PC-9 (cell line): ENCODE measurements at regions not wholly inside any gene's neighbourhood (a gene's known extent, or its start where the extent isn't known, plus 50 kb on each side); places are given as distances from the start of the nearest gene placed in this dataset.

Experiments used
- BruUV-seq: library from RNA; stranded (reverse); fragments of 400-500 nt; replicated peaks from 2 replicates; lab custom pipeline; 2021; lab: Mats Ljungman, UMichigan
- CTCF ChIA-PET: fragments of 300-600 bp; sonication (Branson Sonifier 250); formaldehyde crosslinking; loops from one replicate; lab custom pipeline; 2022; ENCODE audit warnings: antibody characterized with exemption; lab: Charles Lee
- POLR2A ChIA-PET: fragments of 300-600 bp; sonication (Branson Sonifier 250); formaldehyde crosslinking; loops from one replicate; lab custom pipeline; 2022; ENCODE audit warnings: antibody characterized with exemption; ENCODE audit not compliant: unreplicated experiment; lab: Charles Lee
- DNase-seq, 2 experiments: peaks; one replicate each; pipeline versions ENCODE4 v3.0.0 to v3.0.0-alpha.2; 2015 to 2022; ENCODE audit warnings: mixed read lengths in 1 of 2
- H2AFZ ChIP-seq: fragments of 200-600 bp; sonication (generic); 2 replicates; pipeline ENCODE4 v1.8.1; 2017; ENCODE audit warnings: antibody characterized with exemption
- H3F3A ChIP-seq: fragments of 200-600 bp; sonication (generic); 2 replicates; pipeline ENCODE4 v1.8.1; 2017; ENCODE audit warnings: antibody characterized with exemption, mild to moderate bottlenecking, low read depth; ENCODE audit not compliant: insufficient read depth
- H3K27ac ChIP-seq: fragments of 200-600 bp; sonication (generic); 2 replicates; pipeline ENCODE4 v1.6.1; 2016; ENCODE audit warnings: mixed run types
- H3K27me3 ChIP-seq: fragments of 200-600 bp; sonication (generic); 2 replicates; pipeline ENCODE4 v1.6.1; 2016; ENCODE audit warnings: low read depth, mixed run types; ENCODE audit not compliant: insufficient read depth
- H3K36me3 ChIP-seq: fragments of 200-600 bp; sonication (generic); 2 replicates; pipeline ENCODE4 v1.6.1; 2016; ENCODE audit warnings: low read depth, mixed run types
- H3K4me1 ChIP-seq: fragments of 200-600 bp; sonication (generic); replicated peaks from 2 replicates; pipeline ENCODE4 v1.6.1; 2016; ENCODE audit warnings: mixed run types; ENCODE audit not compliant: insufficient read depth
- H3K4me2 ChIP-seq: fragments of 200-600 bp; sonication (generic); 2 replicates; pipeline ENCODE4 v1.6.1; 2017; ENCODE audit warnings: mixed run types
- H3K4me3 ChIP-seq: fragments of 200-600 bp; sonication (generic); 2 replicates; pipeline ENCODE4 v1.6.1; 2016; ENCODE audit warnings: mixed run types
- H3K79me2 ChIP-seq: fragments of 200-600 bp; sonication (generic); 2 replicates; pipeline ENCODE4 v1.6.1; 2017; ENCODE audit warnings: low read depth, mixed run types
- H3K9me2 ChIP-seq: fragments of 200-600 bp; sonication (generic); 2 replicates; pipeline ENCODE4 v1.8.1; 2017; ENCODE audit warnings: mild to moderate bottlenecking; ENCODE audit not compliant: insufficient read depth
- H3K9me3 ChIP-seq: fragments of 200-600 bp; sonication (generic); 2 replicates; pipeline ENCODE4 v1.8.1; 2016; ENCODE audit warnings: low read depth; ENCODE audit not compliant: insufficient read depth
- H4K20me1 ChIP-seq: fragments of 200-600 bp; sonication (generic); 2 replicates; pipeline ENCODE4 v1.8.1; 2017; ENCODE audit not compliant: insufficient read depth
- EZH2 ChIP-seq: fragments of 200-600 bp; sonication (generic); IDR thresholded peaks from 2 replicates; pipeline ENCODE4 v1.8.0; 2017; ENCODE audit warnings: antibody characterized with exemption, low read depth
- intact Hi-C: fragments of 100-400 bp; cut with micrococcal nuclease; formaldehyde crosslinking; loops from one replicate; pipeline ENCODE4 v1.10.0; 2022; ENCODE audit not compliant: unreplicated experiment
- TF ChIP-seq, protein P1 (sequence below): fragments of 200-600 bp; sonication (generic); conservative IDR thresholded peaks from 2 replicates; pipeline ENCODE4 v1.6.1; 2017; ENCODE audit warnings: mixed run types, antibody characterized with exemption, mild to moderate bottlenecking, moderate library complexity

GRCh38 chr2:16249246-16250055 is 309.1 kb downstream of the MYCN start:
- TF ChIP-seq EZH2 = no peak
- TF ChIP-seq, protein P1, sequence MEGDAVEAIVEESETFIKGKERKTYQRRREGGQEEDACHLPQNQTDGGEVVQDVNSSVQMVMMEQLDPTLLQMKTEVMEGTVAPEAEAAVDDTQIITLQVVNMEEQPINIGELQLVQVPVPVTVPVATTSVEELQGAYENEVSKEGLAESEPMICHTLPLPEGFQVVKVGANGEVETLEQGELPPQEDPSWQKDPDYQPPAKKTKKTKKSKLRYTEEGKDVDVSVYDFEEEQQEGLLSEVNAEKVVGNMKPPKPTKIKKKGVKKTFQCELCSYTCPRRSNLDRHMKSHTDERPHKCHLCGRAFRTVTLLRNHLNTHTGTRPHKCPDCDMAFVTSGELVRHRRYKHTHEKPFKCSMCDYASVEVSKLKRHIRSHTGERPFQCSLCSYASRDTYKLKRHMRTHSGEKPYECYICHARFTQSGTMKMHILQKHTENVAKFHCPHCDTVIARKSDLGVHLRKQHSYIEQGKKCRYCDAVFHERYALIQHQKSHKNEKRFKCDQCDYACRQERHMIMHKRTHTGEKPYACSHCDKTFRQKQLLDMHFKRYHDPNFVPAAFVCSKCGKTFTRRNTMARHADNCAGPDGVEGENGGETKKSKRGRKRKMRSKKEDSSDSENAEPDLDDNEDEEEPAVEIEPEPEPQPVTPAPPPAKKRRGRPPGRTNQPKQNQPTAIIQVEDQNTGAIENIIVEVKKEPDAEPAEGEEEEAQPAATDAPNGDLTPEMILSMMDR = no peak
- Histone ChIP-seq H3K79me2 (no peaks in the 10 kb centered on the region), H3K36me3 (no peaks in the 10 kb centered on the region), H3F3A (no peaks in the 10 kb centered on the region), H3K4me3 (no peak overlapping the region), H3K27ac (no peak overlapping the region), H3K9me2 (no peaks in the 10 kb centered on the region), H2AFZ (no peak overlapping the region), H3K27me3 (peaks cover 33% of the 10 kb centered on the region), H3K9me3 (no peaks in the 10 kb centered on the region), H3K4me1 (no peaks in the 10 kb centered on the region), H3K4me2 (no peak overlapping the region), H4K20me1 (no peaks in the 10 kb centered on the region)
- CTCF ChIA-PET = no interaction called here
- BruUV-seq = no TSS peak
- DNase-seq = no peak
- intact Hi-C loops = no loop called here
- POLR2A ChIA-PET = no interaction called here

DNA sequence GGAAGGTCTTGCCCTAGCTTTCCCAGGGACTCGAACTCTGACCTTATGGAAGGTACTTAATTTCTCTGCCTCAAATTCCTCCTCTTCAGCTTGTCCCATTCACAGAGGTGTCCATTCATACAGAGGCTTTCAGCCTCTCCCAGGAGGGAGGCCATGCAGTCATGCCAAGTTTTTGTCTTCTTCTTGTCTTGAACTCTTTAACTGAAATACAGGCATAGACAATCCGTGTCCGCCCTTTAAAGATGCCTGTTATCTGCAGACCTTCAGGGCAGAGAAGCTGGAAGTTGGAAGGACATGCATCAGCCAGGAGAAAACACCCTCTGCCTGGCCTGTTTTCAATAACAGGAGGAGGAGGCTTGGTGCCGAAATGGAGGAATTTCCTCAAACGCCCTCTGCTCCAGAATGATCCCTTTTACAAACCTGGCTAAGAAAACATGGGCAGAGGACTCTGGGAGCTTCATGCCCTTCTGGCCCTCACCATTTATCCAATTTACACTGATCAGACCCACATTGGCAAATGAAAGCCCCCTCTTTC is 308.3 kb downstream of the MYCN start:
- no peak overlapping the region for H3K27ac ChIP-seq
- no TSS peak for BruUV-seq
- no peak overlapping the region for H3K4me2 ChIP-seq
- no peak overlapping the region for H3K4me3 ChIP-seq
- no peaks in the 10 kb centered on the region for H3K36me3 ChIP-seq
- no peaks in the 10 kb centered on the region for H3K4me1 ChIP-seq
- no peaks in the 10 kb centered on the region for H3F3A ChIP-seq
- DNase-seq = no peak
- H4K20me1 ChIP-seq = no peaks in the 10 kb centered on the region
- no peak for TF ChIP-seq EZH2
- TF ChIP-seq, protein P1 = no peak
- ChIA-PET CTCF (no interaction called here), POLR2A (no interaction called here)
- H3K9me2 ChIP-seq = no peaks in the 10 kb centered on the region
- no peaks in the 10 kb centered on the region for H3K9me3 ChIP-seq
- H2AFZ ChIP-seq = no peak overlapping the region
- intact Hi-C loops = no loop called here
- peaks cover 30% of the 10 kb centered on the region for H3K27me3 ChIP-seq
- no peaks in the 10 kb centered on the region for H3K79me2 ChIP-seq

DNA sequence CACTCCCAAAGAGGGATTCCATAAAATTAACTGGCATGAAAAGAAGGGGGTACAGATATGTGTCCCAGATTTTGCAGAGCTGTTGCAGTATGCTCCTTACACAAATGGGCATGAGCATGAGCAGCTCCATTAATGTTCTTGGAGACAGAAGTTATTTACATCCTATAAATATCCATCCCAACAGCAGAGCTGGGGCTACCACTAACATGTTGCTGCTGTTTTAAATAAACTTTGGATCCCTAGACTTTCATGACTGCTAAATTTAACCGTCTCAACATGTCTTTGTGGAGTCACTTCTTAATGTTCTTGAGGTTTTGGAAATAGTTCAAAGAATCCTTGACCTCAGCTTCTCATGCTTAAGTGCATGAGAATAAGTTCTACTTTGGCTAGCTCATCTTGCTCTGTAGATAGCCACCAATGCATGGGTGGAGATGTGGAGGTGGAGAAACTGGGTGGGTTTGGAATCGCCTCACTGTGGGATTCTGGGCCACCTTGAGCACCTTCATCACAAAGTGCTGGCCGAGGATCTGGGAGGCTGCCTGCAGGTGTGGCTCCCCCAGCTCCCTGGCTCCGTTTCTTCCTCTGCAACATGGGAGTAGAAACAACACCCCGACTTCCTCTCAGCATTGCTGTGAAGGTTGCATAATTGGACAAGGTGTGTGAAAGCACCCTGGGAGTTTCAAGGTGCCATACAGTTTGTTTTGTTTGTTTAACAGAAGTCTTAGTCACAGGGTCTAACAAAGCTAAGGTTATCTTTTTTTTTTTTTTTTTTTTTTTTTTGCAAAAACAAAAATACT is 307.2 kb downstream of the MYCN start:
- no peak for DNase-seq
- Histone ChIP-seq H3F3A (no peaks in the 10 kb centered on the region), H3K36me3 (no peaks in the 10 kb centered on the region), H3K4me2 (no peak overlapping the region), H2AFZ (no peak overlapping the region), H3K79me2 (no peaks in the 10 kb centered on the region), H3K9me3 (no peaks in the 10 kb centered on the region), H3K27me3 (peaks cover 30% of the 10 kb centered on the region), H3K9me2 (no peaks in the 10 kb centered on the region), H3K4me1 (no peaks in the 10 kb centered on the region), H3K27ac (no peak overlapping the region), H3K4me3 (no peak overlapping the region), H4K20me1 (no peaks in the 10 kb centered on the region)
- TF ChIP-seq, protein P1 = no peak
- no peak for TF ChIP-seq EZH2
- intact Hi-C loops = no loop called here
- CTCF ChIA-PET = no interaction called here
- POLR2A ChIA-PET = no interaction called here
- BruUV-seq = no TSS peak
